NCI-H146 treated with DMSO at 0.1 percent for 48 hours (cell line): ENCODE measurements at regions not wholly inside any gene's neighbourhood (a gene's known extent, or its start where the extent isn't known, plus 50 kb on each side); places are given as distances from the start of the nearest gene placed in this dataset.
"Not testable (repeated sequence)": the region's sequence is repeated elsewhere in the genome, so short reads cannot be mapped to it uniquely, and the experiment has no call there.

Experiments
- DNase-seq: peaks from one replicate; lab custom pipeline; 2025; ENCODE audit not compliant: unreplicated experiment; lab: John Stamatoyannopoulos, UW

GRCh38 chr6:158920311-158920905 lies 79.6 kb downstream of the RSPH3 start:
- no peak for DNase-seq

GRCh38 chr6:158919865-158920264 lies 80.1 kb downstream of the RSPH3 start:
- no peak for DNase-seq

GRCh38 chr6:158916617-158917016 lies 83.4 kb downstream of the RSPH3 start:
- DNase-seq = no peak

GRCh38 chr6:158914923-158915322 lies 85.1 kb downstream of the RSPH3 start:
- DNase-seq = no peak

- DNase-seq = no peak
Measured at GRCh38 chr6:158913580-158913979, 86.4 kb downstream of the RSPH3 start.

- no peak for DNase-seq
Measured at GRCh38 chr6:158912655-158913054, 87.3 kb downstream of the RSPH3 start.

GRCh38 chr6:158911746-158912480 lies 88.1 kb downstream of the RSPH3 start:
- peak; percentile 97 for DNase-seq

GRCh38 chr6:158910484-158911440 lies 89.2 kb downstream of the RSPH3 start:
- DNase-seq = peak; percentile 22

GRCh38 chr6:158909938-158910337 lies 90.1 kb downstream of the RSPH3 start:
- DNase-seq = no peak

GRCh38 chr6:158908606-158909005 lies 89.4 kb upstream of the EZR start:
- no peak for DNase-seq

- DNase-seq = peak; percentile 100
Measured at GRCh38 chr6:158907931-158908330, 88.8 kb upstream of the EZR start.

- peak; percentile 76 for DNase-seq
Measured at GRCh38 chr6:158906926-158907325, 87.8 kb upstream of the EZR start.

GRCh38 chr6:158905277-158905676 lies 86.1 kb upstream of the EZR start:
- DNase-seq = no peak

- no peak for DNase-seq
Measured at GRCh38 chr6:158903801-158904200, 84.6 kb upstream of the EZR start.

GRCh38 chr6:158900663-158901312 lies 81.6 kb upstream of the EZR start:
- DNase-seq = no peak

- no peak for DNase-seq
Measured at GRCh38 chr6:158897236-158897635, 78.1 kb upstream of the EZR start.

GRCh38 chr6:158895661-158896060 lies 76.5 kb upstream of the EZR start:
- no peak for DNase-seq

- no peak for DNase-seq
Measured at GRCh38 chr6:158894193-158894592, 75.0 kb upstream of the EZR start.

- no peak for DNase-seq
Measured at GRCh38 chr6:158892266-158892665, 73.1 kb upstream of the EZR start.

GRCh38 chr6:158891560-158891959 lies 72.4 kb upstream of the EZR start:
- not testable (repeated sequence) for DNase-seq

GRCh38 chr6:158888171-158888570 lies 69.0 kb upstream of the EZR start:
- not testable (repeated sequence) for DNase-seq
